Adipocyte (in vitro differentiated cells): ENCODE measurements at regions not wholly inside any gene's neighbourhood (a gene's known extent, or its start where the extent isn't known, plus 50 kb on each side); places are given as distances from the start of the nearest gene placed in this dataset.

ENCODE experiments used
- DNase-seq: peaks from one replicate; pipeline ENCODE4 v3.0.0-alpha.2; 2015; ENCODE audit warnings: low read depth
- H3K27me3 ChIP-seq: replicated peaks from 2 replicates; pipeline ENCODE4 v1.7.0; 2013; ENCODE audit warnings: mild to moderate bottlenecking, low read length, moderate library complexity; ENCODE audit not compliant: control insufficient read depth, insufficient read depth
- H3K36me3 ChIP-seq: 2 replicates; pipeline ENCODE4 v1.7.0; 2013; ENCODE audit warnings: low read length, mild to moderate bottlenecking, moderate library complexity; ENCODE audit not compliant: control insufficient read depth, insufficient read depth, severe bottlenecking
- H3K4me1 ChIP-seq: 2 replicates; pipeline ENCODE4 v1.7.0; 2013; ENCODE audit warnings: mild to moderate bottlenecking, low read length, moderate library complexity; ENCODE audit not compliant: control insufficient read depth, insufficient read depth
- H3K4me3 ChIP-seq: 2 replicates; pipeline ENCODE4 v1.7.0; 2013; ENCODE audit warnings: mild to moderate bottlenecking, low read length, moderate library complexity
- H3K9ac ChIP-seq: 2 replicates; pipeline ENCODE4 v1.7.0; 2013; ENCODE audit warnings: mild to moderate bottlenecking, low read length, moderate library complexity
- H3K9me3 ChIP-seq: 2 replicates; pipeline ENCODE4 v1.7.0; 2013; ENCODE audit warnings: mild to moderate bottlenecking, low read length, moderate library complexity; ENCODE audit not compliant: control insufficient read depth

GRCh38 chr2:109061736-109062135 lies 67.3 kb upstream of the SH3RF3 start:
- peaks cover 63% of the 10 kb centered on the region for H3K27me3 ChIP-seq
- no peak for DNase-seq

GRCh38 chr2:109060496-109060895 lies 68.5 kb upstream of the SH3RF3 start:
- H3K36me3 ChIP-seq: no peaks in the 10 kb centered on the region
- H3K27me3 ChIP-seq: peaks cover 64% of the 10 kb centered on the region
- no peak overlapping the region for H3K9ac ChIP-seq
- no peaks in the 10 kb centered on the region for H3K9me3 ChIP-seq
- DNase-seq: no peak
- no peaks in the 10 kb centered on the region for H3K4me1 ChIP-seq
- no peak overlapping the region for H3K4me3 ChIP-seq

More at GRCh38 chr2:109061736-109062135, 67.3 kb upstream of the SH3RF3 start:
- no peak overlapping the region for H3K9ac ChIP-seq
- H3K4me1 ChIP-seq: no peaks in the 10 kb centered on the region
- no peaks in the 10 kb centered on the region for H3K9me3 ChIP-seq
- no peaks in the 10 kb centered on the region for H3K36me3 ChIP-seq
- no peak overlapping the region for H3K4me3 ChIP-seq

- Histone ChIP-seq H3K27me3 (peaks cover 55% of the 10 kb centered on the region), H3K9me3 (no peaks in the 10 kb centered on the region), H3K9ac (no peak overlapping the region), H3K4me1 (no peaks in the 10 kb centered on the region), H3K4me3 (no peak overlapping the region), H3K36me3 (no peaks in the 10 kb centered on the region)
- no peak for DNase-seq
These were observed 69.4 kb upstream of the SH3RF3 start for GRCh38 chr2:109059474-109060165.

GRCh38 chr2:109058802-109059201 lies 69.8 kb upstream of the EDAR start:
- Histone ChIP-seq H3K9ac (no peak overlapping the region), H3K36me3 (no peaks in the 10 kb centered on the region), H3K4me3 (no peak overlapping the region), H3K27me3 (peaks cover 56% of the 10 kb centered on the region), H3K9me3 (no peaks in the 10 kb centered on the region), H3K4me1 (no peaks in the 10 kb centered on the region)
- no peak for DNase-seq

GRCh38 chr2:109058191-109058632 lies 69.2 kb upstream of the EDAR start:
- Histone ChIP-seq H3K9ac (no peak overlapping the region), H3K36me3 (no peaks in the 10 kb centered on the region), H3K4me1 (no peaks in the 10 kb centered on the region), H3K27me3 (peaks cover 57% of the 10 kb centered on the region), H3K4me3 (no peak overlapping the region), H3K9me3 (no peaks in the 10 kb centered on the region)
- DNase-seq: no peak

- Histone ChIP-seq H3K4me1 (no peaks in the 10 kb centered on the region), H3K9ac (no peak overlapping the region), H3K36me3 (no peaks in the 10 kb centered on the region), H3K27me3 (peaks cover 59% of the 10 kb centered on the region), H3K9me3 (no peaks in the 10 kb centered on the region), H3K4me3 (no peak overlapping the region)
- DNase-seq: no peak
These were observed 68.7 kb upstream of the EDAR start for GRCh38 chr2:109057686-109058085.

- Histone ChIP-seq H3K9ac (no peak overlapping the region), H3K9me3 (no peaks in the 10 kb centered on the region), H3K27me3 (peaks cover 45% of the 10 kb centered on the region), H3K4me1 (no peaks in the 10 kb centered on the region), H3K36me3 (no peaks in the 10 kb centered on the region), H3K4me3 (no peak overlapping the region)
- no peak for DNase-seq
These were observed 66.4 kb upstream of the EDAR start for GRCh38 chr2:109055435-109055834.

- Histone ChIP-seq H3K9ac (no peak overlapping the region), H3K36me3 (no peaks in the 10 kb centered on the region), H3K27me3 (peaks cover 45% of the 10 kb centered on the region), H3K4me1 (no peaks in the 10 kb centered on the region), H3K9me3 (no peaks in the 10 kb centered on the region), H3K4me3 (no peak overlapping the region)
- no peak for DNase-seq
These were observed 65.8 kb upstream of the EDAR start for GRCh38 chr2:109054865-109055264.

GRCh38 chr2:109053716-109054115 lies 64.7 kb upstream of the EDAR start:
- no peak for DNase-seq
- Histone ChIP-seq H3K4me3 (no peak overlapping the region), H3K27me3 (peaks cover 43% of the 10 kb centered on the region), H3K9me3 (no peaks in the 10 kb centered on the region), H3K9ac (no peak overlapping the region), H3K36me3 (no peaks in the 10 kb centered on the region), H3K4me1 (no peaks in the 10 kb centered on the region)

GRCh38 chr2:109052922-109053321 lies 63.9 kb upstream of the EDAR start:
- H3K27me3 ChIP-seq: peaks cover 40% of the 10 kb centered on the region
- H3K9me3 ChIP-seq: no peaks in the 10 kb centered on the region
- no peak for DNase-seq
- no peaks in the 10 kb centered on the region for H3K4me1 ChIP-seq
- no peak overlapping the region for H3K4me3 ChIP-seq
- no peak overlapping the region for H3K9ac ChIP-seq
- no peaks in the 10 kb centered on the region for H3K36me3 ChIP-seq

- no peak overlapping the region for H3K4me3 ChIP-seq
- peaks cover 17% of the 10 kb centered on the region for H3K27me3 ChIP-seq
- H3K36me3 ChIP-seq: no peaks in the 10 kb centered on the region
- DNase-seq: no peak
- no peak overlapping the region for H3K9ac ChIP-seq
- no peaks in the 10 kb centered on the region for H3K9me3 ChIP-seq
- peaks cover 4% of the 10 kb centered on the region for H3K4me1 ChIP-seq
These were observed 60.0 kb upstream of the EDAR start for GRCh38 chr2:109049022-109049421.

- no peak for DNase-seq
- Histone ChIP-seq H3K9me3 (no peaks in the 10 kb centered on the region), H3K4me3 (no peak overlapping the region), H3K9ac (no peak overlapping the region), H3K4me1 (peaks cover 4% of the 10 kb centered on the region), H3K36me3 (no peaks in the 10 kb centered on the region), H3K27me3 (peaks cover 12% of the 10 kb centered on the region)
These were observed 59.1 kb upstream of the EDAR start for GRCh38 chr2:109048163-109048562.
